GM19351 (cell line): ENCODE measurements at regions not wholly inside any gene's neighbourhood (a gene's known extent, or its start where the extent isn't known, plus 50 kb on each side); places are given as distances from the start of the nearest gene placed in this dataset.

Experiments used
- ATAC-seq: cut with Tn5 transposase; IDR thresholded peaks from one replicate; pipeline ENCODE4 v1.9.1; 2021; ENCODE audit warnings: mild to moderate bottlenecking, moderate library complexity; ENCODE audit not compliant: unreplicated experiment

- ATAC-seq: no peak
These were observed 495.1 kb upstream of the FAT1 start for GRCh38 chr4:187218705-187219245.

GRCh38 chr4:187224560-187224959, 500.9 kb upstream of the FAT1 start:
- ATAC-seq: no peak

- no peak for ATAC-seq
These were observed 504.4 kb upstream of the FAT1 start for GRCh38 chr4:187227907-187228704.

- ATAC-seq: no peak
These were observed 508.5 kb upstream of the FAT1 start for GRCh38 chr4:187232196-187232595.

- ATAC-seq: no peak
These were observed 509.1 kb upstream of the FAT1 start for GRCh38 chr4:187232796-187233195.

GRCh38 chr4:187235456-187236170, 512.0 kb upstream of the FAT1 start:
- ATAC-seq: no peak

GRCh38 chr4:187236209-187236890, 512.7 kb upstream of the FAT1 start:
- no peak for ATAC-seq

GRCh38 chr4:187238646-187239045, 515.0 kb upstream of the FAT1 start:
- ATAC-seq: no peak

GRCh38 chr4:187251896-187252295, 528.2 kb upstream of the FAT1 start:
- ATAC-seq: no peak

- ATAC-seq: no peak
These were observed 533.2 kb upstream of the FAT1 start for GRCh38 chr4:187256897-187257296.

- no peak for ATAC-seq
These were observed 535.2 kb upstream of the FAT1 start for GRCh38 chr4:187258651-187259401.

- no peak for ATAC-seq
These were observed 545.3 kb upstream of the FAT1 start for GRCh38 chr4:187268940-187269339.

- ATAC-seq: no peak
These were observed 546.5 kb upstream of the FAT1 start for GRCh38 chr4:187270154-187270553.

- ATAC-seq: no peak
These were observed 548.2 kb upstream of the FAT1 start for GRCh38 chr4:187271848-187272247.

GRCh38 chr4:187274153-187274552, 550.5 kb upstream of the FAT1 start:
- no peak for ATAC-seq

- ATAC-seq: no peak
These were observed 553.2 kb upstream of the FAT1 start for GRCh38 chr4:187276736-187277408.

- no peak for ATAC-seq
These were observed 559.7 kb upstream of the FAT1 start for GRCh38 chr4:187283201-187283955.

- ATAC-seq: no peak
These were observed 562.9 kb upstream of the FAT1 start for GRCh38 chr4:187286525-187286924.

GRCh38 chr4:187289371-187289770, 565.7 kb upstream of the FAT1 start:
- no peak for ATAC-seq

GRCh38 chr4:187294861-187295260, 571.2 kb upstream of the FAT1 start:
- no peak for ATAC-seq
